ENCODE measurements at regions not wholly inside any gene's neighbourhood (a gene's known extent, or its start where the extent isn't known, plus 50 kb on each side); places are given as distances from the start of the nearest gene placed in this dataset.

DNA sequence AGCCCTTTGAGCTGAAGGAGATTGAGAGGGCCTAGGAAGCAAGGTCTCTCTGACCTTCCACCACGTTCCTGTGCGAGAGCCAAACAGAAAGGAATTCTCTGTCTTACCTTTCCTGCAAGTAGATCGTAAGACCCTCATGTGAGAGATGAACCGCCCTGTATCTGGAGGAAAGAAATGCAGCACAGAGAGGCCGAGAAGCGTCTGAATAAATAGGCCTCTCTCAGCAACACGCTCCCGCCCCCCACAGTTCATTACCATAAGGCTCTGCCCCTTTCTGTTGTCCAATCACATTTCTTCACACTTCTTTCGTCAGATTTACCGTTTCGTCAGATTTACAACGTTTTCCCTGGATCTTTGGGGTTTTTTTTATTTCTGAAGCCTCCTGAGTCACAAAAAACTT, 90.3 kb downstream of the BLID start:
- Histone ChIP-seq H3K27me3 (ENCODE audit: control insufficient read depth in 3 of 3, insufficient read depth in 3 of 3, low read length in 3 of 3) (no peaks in the 10 kb centered on the region), H3K4me3 (ENCODE audit: low read length in 3 of 3) (no peak overlapping the region), H3K4me1 (ENCODE audit: control insufficient read depth in 3 of 3, insufficient read depth in 3 of 3, low read length in 3 of 3) (no peaks in the 10 kb centered on the region), H3K9ac (ENCODE audit: low read depth in 1 of 3, low read length in 3 of 3) (no peak overlapping the region), H3K36me3 (ENCODE audit: control insufficient read depth in 3 of 3, insufficient read depth in 3 of 3, low read length in 3 of 3) (no peaks in the 10 kb centered on the region), H3K9me3 (ENCODE audit: control insufficient read depth in 3 of 3, low read length in 3 of 3) (no peaks in the 10 kb centered on the region), H3K27ac (ENCODE audit: low read depth, low read length) (no peak overlapping the region)

DNA sequence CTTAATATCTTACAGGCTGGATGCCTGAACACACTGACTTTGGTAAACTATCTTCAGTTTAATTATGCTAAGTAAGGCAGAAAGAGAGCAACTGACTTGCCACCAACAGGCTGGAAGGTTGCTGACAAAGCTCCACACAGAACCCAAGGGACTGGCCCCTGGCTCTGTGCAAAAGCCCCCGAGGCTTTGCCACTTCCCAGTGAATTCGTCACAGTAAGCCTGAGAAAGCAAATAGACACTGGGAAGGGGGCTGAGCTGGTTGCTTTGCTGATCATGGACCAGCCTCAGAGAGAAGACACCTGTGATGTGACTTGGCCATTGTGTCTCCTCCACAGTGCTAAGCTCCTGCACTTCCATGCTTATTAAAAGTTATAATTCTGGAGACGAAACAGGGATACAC, 91.7 kb downstream of the BLID start:
- no peak overlapping the region for H3K4me3 ChIP-seq (ENCODE audit: low read length in 3 of 3)
- no peak overlapping the region for H3K9ac ChIP-seq (ENCODE audit: low read depth in 1 of 3, low read length in 3 of 3)
- no peaks in the 10 kb centered on the region for H3K4me1 ChIP-seq (ENCODE audit: control insufficient read depth in 3 of 3, insufficient read depth in 3 of 3, low read length in 3 of 3)
- H3K9me3 ChIP-seq (ENCODE audit: control insufficient read depth in 3 of 3, low read length in 3 of 3): no peaks in the 10 kb centered on the region
- H3K27me3 ChIP-seq (ENCODE audit: control insufficient read depth in 3 of 3, insufficient read depth in 3 of 3, low read length in 3 of 3): no peaks in the 10 kb centered on the region
- no peak overlapping the region for H3K27ac ChIP-seq (ENCODE audit: low read depth, low read length)
- H3K36me3 ChIP-seq (ENCODE audit: control insufficient read depth in 3 of 3, insufficient read depth in 3 of 3, low read length in 3 of 3): no peaks in the 10 kb centered on the region

DNA sequence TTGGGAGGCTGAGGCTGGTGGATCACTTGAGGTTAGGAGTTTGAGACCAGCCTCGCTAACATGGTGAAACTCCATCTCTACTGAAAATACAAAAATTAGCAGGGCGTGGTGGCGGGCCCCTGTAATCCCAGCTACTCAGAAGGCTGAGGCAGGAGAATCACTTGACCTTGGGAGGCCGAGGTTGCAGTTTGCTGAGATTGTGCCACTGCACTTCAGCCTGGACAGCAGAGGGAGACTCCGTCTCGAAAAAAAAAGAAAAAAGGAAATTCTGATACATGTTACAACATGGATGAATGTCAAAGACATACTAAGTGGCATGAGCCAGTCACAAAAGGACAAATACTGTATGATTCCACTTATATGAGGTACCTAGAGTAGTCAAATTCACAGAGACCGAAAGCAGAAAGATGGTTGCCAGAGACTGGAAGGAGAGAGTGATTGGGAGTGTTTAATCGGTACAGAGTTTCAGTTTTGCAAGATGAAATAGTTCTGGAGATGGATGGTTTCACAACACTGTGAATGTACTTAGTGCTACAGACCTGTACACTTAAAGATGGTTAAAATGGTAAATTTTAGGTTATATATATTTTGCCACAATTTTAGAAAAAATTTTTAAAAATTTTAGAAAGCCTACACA, 92.3 kb downstream of the BLID start:
- Histone ChIP-seq H3K4me3 (ENCODE audit: low read length in 3 of 3) (no peak overlapping the region), H3K4me1 (ENCODE audit: control insufficient read depth in 3 of 3, insufficient read depth in 3 of 3, low read length in 3 of 3) (no peaks in the 10 kb centered on the region), H3K9me3 (ENCODE audit: control insufficient read depth in 3 of 3, low read length in 3 of 3) (no peaks in the 10 kb centered on the region), H3K27me3 (ENCODE audit: control insufficient read depth in 3 of 3, insufficient read depth in 3 of 3, low read length in 3 of 3) (no peaks in the 10 kb centered on the region), H3K36me3 (ENCODE audit: control insufficient read depth in 3 of 3, insufficient read depth in 3 of 3, low read length in 3 of 3) (no peaks in the 10 kb centered on the region), H3K9ac (ENCODE audit: low read depth in 1 of 3, low read length in 3 of 3) (no peak overlapping the region), H3K27ac (ENCODE audit: low read depth, low read length) (no peak overlapping the region)

DNA sequence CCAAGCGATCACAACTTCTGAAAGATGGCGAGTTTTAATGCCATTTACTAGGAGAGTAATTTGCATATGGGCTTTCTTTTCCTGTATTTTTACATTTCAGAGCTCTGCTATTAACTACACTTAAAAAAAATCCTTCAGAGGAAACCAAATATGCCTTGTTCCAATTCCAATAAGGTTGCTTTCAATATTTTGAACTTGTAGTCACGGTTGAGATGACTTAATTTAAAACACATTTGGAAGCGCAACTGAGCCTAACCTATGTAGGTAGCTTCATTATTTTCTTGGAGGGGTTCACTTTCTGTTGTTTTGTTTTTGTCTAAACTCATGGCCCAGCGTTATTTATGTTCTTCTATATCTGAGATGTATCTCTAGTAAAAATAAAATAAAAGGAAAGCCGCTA, 93.4 kb downstream of the BLID start:
- Histone ChIP-seq H3K36me3 (ENCODE audit: control insufficient read depth in 3 of 3, insufficient read depth in 3 of 3, low read length in 3 of 3) (no peaks in the 10 kb centered on the region), H3K9ac (ENCODE audit: low read depth in 1 of 3, low read length in 3 of 3) (no peak overlapping the region), H3K4me1 (ENCODE audit: control insufficient read depth in 3 of 3, insufficient read depth in 3 of 3, low read length in 3 of 3) (no peaks in the 10 kb centered on the region), H3K9me3 (ENCODE audit: control insufficient read depth in 3 of 3, low read length in 3 of 3) (no peaks in the 10 kb centered on the region), H3K27me3 (ENCODE audit: control insufficient read depth in 3 of 3, insufficient read depth in 3 of 3, low read length in 3 of 3) (no peaks in the 10 kb centered on the region), H3K27ac (ENCODE audit: low read depth, low read length) (no peak overlapping the region), H3K4me3 (ENCODE audit: low read length in 3 of 3) (no peak overlapping the region)

DNA sequence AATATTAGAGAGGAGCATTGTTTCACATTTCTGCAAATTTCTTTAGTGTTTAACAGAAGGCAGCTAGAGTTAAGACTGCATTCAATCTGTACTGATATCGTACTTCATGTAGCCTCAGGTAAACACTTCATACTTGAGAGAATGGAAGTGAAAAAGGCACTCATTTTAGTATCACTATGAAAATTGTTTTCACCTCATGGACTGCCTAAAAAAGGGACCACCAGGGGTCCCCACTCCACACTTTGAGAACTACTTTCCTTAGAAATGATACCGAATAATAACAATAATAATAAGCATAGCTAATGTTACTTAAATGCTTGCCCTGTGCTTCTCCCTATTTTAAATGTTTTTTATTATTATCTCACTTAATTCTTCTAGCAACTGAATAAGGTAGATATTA, 95.1 kb downstream of the BLID start:
- H3K9ac ChIP-seq (ENCODE audit: low read depth in 1 of 3, low read length in 3 of 3): no peak overlapping the region
- no peak overlapping the region for H3K27ac ChIP-seq (ENCODE audit: low read depth, low read length)
- no peak overlapping the region for H3K4me3 ChIP-seq (ENCODE audit: low read length in 3 of 3)
- no peaks in the 10 kb centered on the region for H3K9me3 ChIP-seq (ENCODE audit: control insufficient read depth in 3 of 3, low read length in 3 of 3)
- H3K27me3 ChIP-seq (ENCODE audit: control insufficient read depth in 3 of 3, insufficient read depth in 3 of 3, low read length in 3 of 3): no peaks in the 10 kb centered on the region
- H3K4me1 ChIP-seq (ENCODE audit: control insufficient read depth in 3 of 3, insufficient read depth in 3 of 3, low read length in 3 of 3): no peaks in the 10 kb centered on the region
- H3K36me3 ChIP-seq (ENCODE audit: control insufficient read depth in 3 of 3, insufficient read depth in 3 of 3, low read length in 3 of 3): no peaks in the 10 kb centered on the region

DNA sequence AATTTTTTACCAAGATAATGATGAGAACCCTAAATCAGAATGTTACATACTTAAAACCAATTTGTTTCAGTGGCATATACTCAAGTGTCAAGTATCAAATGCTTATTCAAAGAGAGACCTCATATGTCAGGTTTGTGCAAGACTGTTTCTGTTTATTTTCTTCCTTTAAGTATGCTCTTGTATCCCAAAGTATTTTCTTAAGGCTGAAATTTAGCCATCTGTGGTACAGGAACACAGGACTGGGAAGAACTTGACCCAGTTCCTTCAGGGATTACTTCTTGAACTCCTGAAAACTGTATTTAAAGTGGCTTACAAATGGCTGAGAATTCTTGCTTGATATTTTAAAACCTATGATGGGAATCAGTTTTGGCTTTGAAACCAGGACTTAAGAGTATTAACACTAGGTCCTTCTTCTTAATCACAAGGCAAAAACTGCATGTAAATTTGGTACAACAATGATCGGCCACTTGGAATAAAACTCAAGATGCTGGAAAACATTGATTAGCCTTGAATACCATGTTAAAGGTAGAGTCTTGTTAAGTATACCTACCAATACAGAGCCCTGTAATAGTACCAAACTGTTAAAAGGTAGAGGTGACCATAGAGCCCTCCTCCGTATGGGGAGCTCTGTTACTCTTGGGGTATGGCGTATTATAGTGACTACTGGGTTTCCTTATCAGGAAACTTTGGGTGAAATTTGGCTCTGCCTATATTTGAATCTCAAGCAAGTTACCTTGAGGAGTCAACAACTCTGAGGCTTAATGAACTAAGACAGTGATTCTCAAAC, 95.9 kb downstream of the BLID start:
- Histone ChIP-seq H3K9me3 (ENCODE audit: control insufficient read depth in 3 of 3, low read length in 3 of 3) (no peaks in the 10 kb centered on the region), H3K4me1 (ENCODE audit: control insufficient read depth in 3 of 3, insufficient read depth in 3 of 3, low read length in 3 of 3) (no peaks in the 10 kb centered on the region)

DNA sequence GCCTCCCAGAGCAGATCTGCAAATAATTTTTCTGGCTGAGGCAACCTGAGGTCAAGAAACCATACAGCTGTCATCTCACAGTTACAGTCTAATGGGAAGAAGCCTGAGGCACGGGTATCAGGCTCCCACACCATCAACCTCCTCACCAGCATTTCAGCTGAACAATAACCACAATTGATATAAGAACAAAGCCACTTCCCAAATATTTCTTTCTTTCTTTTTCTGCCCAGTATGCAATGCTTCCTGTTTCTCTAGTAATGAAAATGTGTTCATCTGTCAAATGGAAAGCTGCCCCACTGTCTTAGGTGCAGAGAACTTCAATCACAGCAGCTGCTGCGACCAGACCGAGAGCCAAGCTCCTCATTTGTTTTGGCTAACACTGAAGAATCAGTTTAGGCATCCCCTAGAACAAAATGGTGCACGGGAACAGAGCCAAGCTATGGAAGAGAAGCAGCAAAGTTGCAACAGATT, 108.4 kb downstream of the BLID start:
- no peak overlapping the region for H3K27ac ChIP-seq (ENCODE audit: low read depth, low read length)
- no peak overlapping the region for H3K4me3 ChIP-seq (ENCODE audit: low read length in 3 of 3)
- H3K9ac ChIP-seq (ENCODE audit: low read depth in 1 of 3, low read length in 3 of 3): no peak overlapping the region
- H3K27me3 ChIP-seq (ENCODE audit: control insufficient read depth in 3 of 3, insufficient read depth in 3 of 3, low read length in 3 of 3): no peaks in the 10 kb centered on the region
- no peaks in the 10 kb centered on the region for H3K9me3 ChIP-seq (ENCODE audit: control insufficient read depth in 3 of 3, low read length in 3 of 3)
- peaks cover 3 to 6% (median 5%) of the 10 kb centered on the region in 3 donors for H3K4me1 ChIP-seq (ENCODE audit: control insufficient read depth in 3 of 3, insufficient read depth in 3 of 3, low read length in 3 of 3)
- H3K36me3 ChIP-seq (ENCODE audit: control insufficient read depth in 3 of 3, insufficient read depth in 3 of 3, low read length in 3 of 3): no peaks in the 10 kb centered on the region

More for the DNA sequence above, 95.9 kb downstream of the BLID start:
- H3K4me3 ChIP-seq (ENCODE audit: low read length in 3 of 3): no peak overlapping the region
- H3K9ac ChIP-seq (ENCODE audit: low read depth in 1 of 3, low read length in 3 of 3): no peak overlapping the region
- H3K36me3 ChIP-seq (ENCODE audit: control insufficient read depth in 3 of 3, insufficient read depth in 3 of 3, low read length in 3 of 3): no peaks in the 10 kb centered on the region
- H3K27me3 ChIP-seq (ENCODE audit: control insufficient read depth in 3 of 3, insufficient read depth in 3 of 3, low read length in 3 of 3): no peaks in the 10 kb centered on the region
- no peak overlapping the region for H3K27ac ChIP-seq (ENCODE audit: low read depth, low read length)

DNA sequence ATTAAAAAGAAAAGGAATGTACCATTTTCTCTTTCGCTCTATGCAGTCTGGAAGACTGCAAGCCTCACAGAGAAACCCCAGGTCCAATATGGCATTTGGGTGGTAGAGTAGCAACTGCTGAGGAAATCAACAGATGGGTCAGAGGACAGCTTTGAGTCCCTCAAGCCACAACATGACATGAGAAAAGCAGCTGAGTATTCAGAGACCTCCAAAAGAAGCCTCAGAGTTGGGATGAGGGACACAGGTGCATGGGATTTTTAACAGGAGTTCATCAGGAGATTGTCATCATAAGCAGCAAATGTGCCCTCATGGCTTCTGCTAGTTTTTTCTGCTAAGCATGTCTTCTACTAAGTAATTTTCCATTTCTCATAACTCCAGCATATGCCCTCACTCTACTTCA, 111.6 kb downstream of the BLID start:
- H3K4me1 ChIP-seq (ENCODE audit: control insufficient read depth in 3 of 3, insufficient read depth in 3 of 3, low read length in 3 of 3): peaks cover 3 to 6% (median 5%) of the 10 kb centered on the region in 3 donors
- no peaks in the 10 kb centered on the region for H3K27me3 ChIP-seq (ENCODE audit: control insufficient read depth in 3 of 3, insufficient read depth in 3 of 3, low read length in 3 of 3)
- no peak overlapping the region for H3K27ac ChIP-seq (ENCODE audit: low read depth, low read length)
- H3K9ac ChIP-seq (ENCODE audit: low read depth in 1 of 3, low read length in 3 of 3): no peak overlapping the region
- no peaks in the 10 kb centered on the region for H3K36me3 ChIP-seq (ENCODE audit: control insufficient read depth in 3 of 3, insufficient read depth in 3 of 3, low read length in 3 of 3)
- H3K9me3 ChIP-seq (ENCODE audit: control insufficient read depth in 3 of 3, low read length in 3 of 3): no peaks in the 10 kb centered on the region
- H3K4me3 ChIP-seq (ENCODE audit: low read length in 3 of 3): no peak overlapping the region

DNA sequence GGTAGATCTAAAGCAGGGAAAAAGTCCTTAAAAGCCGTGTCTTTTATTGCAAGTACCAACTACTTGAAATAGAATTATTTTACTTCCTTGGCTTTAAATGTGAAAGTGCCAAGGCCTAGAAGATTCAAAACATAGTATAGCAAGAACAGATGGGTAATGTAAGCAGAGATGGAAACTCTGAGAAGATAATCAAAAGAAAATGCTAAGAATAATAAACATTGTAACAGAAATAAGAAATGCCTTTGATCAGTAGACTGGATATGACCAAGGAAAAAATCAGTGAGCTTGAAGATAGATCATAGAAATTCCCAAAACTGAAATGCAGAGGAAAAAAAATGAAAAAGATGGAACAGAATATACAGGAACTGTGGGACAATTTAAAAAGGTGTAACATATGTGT, 113.1 kb downstream of the BLID start:
- H3K9me3 ChIP-seq (ENCODE audit: control insufficient read depth in 3 of 3, low read length in 3 of 3): no peaks in the 10 kb centered on the region
- H3K4me3 ChIP-seq (ENCODE audit: low read length in 3 of 3): no peak overlapping the region
- H3K36me3 ChIP-seq (ENCODE audit: control insufficient read depth in 3 of 3, insufficient read depth in 3 of 3, low read length in 3 of 3): no peaks in the 10 kb centered on the region

DNA sequence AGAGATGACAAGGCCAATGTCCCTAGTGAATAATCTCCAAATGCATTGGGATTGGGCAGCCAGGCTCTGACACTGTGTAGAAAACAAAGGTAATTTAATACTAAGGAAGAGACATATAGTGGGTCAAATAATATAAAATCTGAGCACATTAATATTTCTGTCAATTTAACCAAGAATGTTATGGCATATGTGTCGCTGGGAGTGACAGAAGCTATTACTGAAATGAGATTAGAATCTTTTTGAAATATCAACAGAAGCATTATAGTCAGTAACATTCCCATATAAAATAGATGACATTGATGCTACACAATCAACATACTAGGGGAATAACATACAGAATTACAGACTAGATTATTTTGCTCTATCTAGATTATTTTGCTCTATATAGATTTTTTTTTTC, 114.0 kb downstream of the BLID start:
- no peaks in the 10 kb centered on the region for H3K36me3 ChIP-seq (ENCODE audit: control insufficient read depth in 3 of 3, insufficient read depth in 3 of 3, low read length in 3 of 3)
- H3K9ac ChIP-seq (ENCODE audit: low read depth in 1 of 3, low read length in 3 of 3): no peak overlapping the region
- H3K9me3 ChIP-seq (ENCODE audit: control insufficient read depth in 3 of 3, low read length in 3 of 3): no peaks in the 10 kb centered on the region
- no peak overlapping the region for H3K4me3 ChIP-seq (ENCODE audit: low read length in 3 of 3)
- H3K4me1 ChIP-seq (ENCODE audit: control insufficient read depth in 3 of 3, insufficient read depth in 3 of 3, low read length in 3 of 3): no peaks in the 10 kb centered on the region
- no peaks in the 10 kb centered on the region for H3K27me3 ChIP-seq (ENCODE audit: control insufficient read depth in 3 of 3, insufficient read depth in 3 of 3, low read length in 3 of 3)
- H3K27ac ChIP-seq (ENCODE audit: low read depth, low read length): no peak overlapping the region

More for the DNA sequence above, 113.1 kb downstream of the BLID start:
- H3K27ac ChIP-seq (ENCODE audit: low read depth, low read length): no peak overlapping the region
- H3K27me3 ChIP-seq (ENCODE audit: control insufficient read depth in 3 of 3, insufficient read depth in 3 of 3, low read length in 3 of 3): no peaks in the 10 kb centered on the region
- H3K9ac ChIP-seq (ENCODE audit: low read depth in 1 of 3, low read length in 3 of 3): no peak overlapping the region
- peaks cover 3 to 5% (median 4%) of the 10 kb centered on the region in 3 donors for H3K4me1 ChIP-seq (ENCODE audit: control insufficient read depth in 3 of 3, insufficient read depth in 3 of 3, low read length in 3 of 3)

All from skeletal muscle tissue (tissue), 3 donors.